ENCODE measurements at regions not wholly inside any gene's neighbourhood (a gene's known extent, or its start where the extent isn't known, plus 50 kb on each side); places are given as distances from the start of the nearest gene placed in this dataset.

DNA sequence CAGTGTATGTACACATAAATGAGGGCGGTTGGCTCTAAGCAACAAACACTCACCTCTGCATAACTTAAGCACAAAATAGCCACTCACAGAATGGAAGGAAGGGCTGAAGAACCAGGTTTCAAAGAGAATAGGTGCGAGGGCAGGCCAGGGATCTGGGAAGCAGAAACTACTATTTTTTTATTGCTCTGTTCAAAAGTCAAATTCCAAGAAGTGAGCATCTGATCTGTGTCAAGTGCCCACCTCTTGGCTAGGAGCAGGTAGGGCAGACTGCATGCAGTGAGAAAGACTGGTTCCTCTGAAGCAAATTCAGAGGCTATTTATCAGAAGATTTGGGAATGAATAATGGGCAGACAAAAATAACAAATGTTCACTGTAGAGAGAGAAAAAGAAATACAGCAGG lies 336.4 kb upstream of the CTNNB1 start:
- POLR2A ChIA-PET: no interaction called here
- CTCF ChIA-PET: no interaction called here

DNA sequence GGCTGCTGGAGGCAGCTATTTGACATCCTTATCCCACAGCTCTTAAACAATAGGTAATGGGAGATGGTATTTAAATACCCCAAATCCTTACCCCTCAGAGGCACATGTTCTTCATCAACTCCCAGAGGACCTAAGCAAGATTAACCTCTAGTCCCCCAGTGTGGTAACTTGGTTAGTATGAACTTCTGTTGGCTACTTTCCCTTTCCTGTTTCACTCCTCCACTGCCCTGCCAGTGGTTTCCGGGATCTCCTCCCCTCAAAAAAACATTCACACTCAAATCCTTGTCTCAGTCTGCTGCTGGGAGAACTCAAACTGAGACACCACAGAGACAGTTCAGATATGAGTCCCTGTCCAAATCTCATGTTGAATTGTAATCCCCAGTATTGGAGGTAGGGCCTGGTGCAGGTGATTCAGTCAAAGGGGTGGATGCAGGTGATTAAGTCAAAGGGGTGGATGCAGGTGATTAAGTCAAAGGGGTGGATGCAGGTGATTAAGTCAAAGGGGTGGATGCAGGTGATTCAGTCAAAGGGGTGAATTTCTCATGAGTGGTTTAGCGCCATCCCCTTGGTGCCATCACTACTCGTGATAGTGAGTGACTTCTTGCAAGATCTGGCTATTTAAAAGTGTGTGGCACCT lies 335.0 kb upstream of the CTNNB1 start:
- no peak for TF ChIP-seq HDGF (IDR thresholded peaks at IDR 0.05; ENCODE audit: borderline replicate concordance)
- no peak for TF ChIP-seq NFRKB (IDR thresholded peaks at IDR 0.05)
- no peak for TF ChIP-seq FOXK2 (IDR thresholded peaks at IDR 0.05)
- no peak for TF ChIP-seq FOXM1 (IDR thresholded peaks at IDR 0.05; ENCODE audit: borderline replicate concordance)
- no peak for TF ChIP-seq SP1 (IDR thresholded peaks at IDR 0.05)
- TF ChIP-seq SUZ12 (IDR thresholded peaks at IDR 0.05): no peak
- TF ChIP-seq L3MBTL2 (conservative IDR thresholded peaks at IDR 0.05): no peak
- no peak for DNase-seq (ENCODE audit: extremely low spot score)
- ChIA-PET POLR2A (no interaction called here), CTCF (no interaction called here)

More for the DNA sequence above, 336.4 kb upstream of the CTNNB1 start:
- TF ChIP-seq FOXK2 (IDR thresholded peaks at IDR 0.05) (no peak), FOXM1 (IDR thresholded peaks at IDR 0.05; ENCODE audit: borderline replicate concordance) (no peak), LEF1 (IDR thresholded peaks at IDR 0.05; ENCODE audit: borderline replicate concordance) (no peak), BHLHE40 (IDR thresholded peaks at IDR 0.05; ENCODE audit: borderline replicate concordance) (no peak), SP1 (IDR thresholded peaks at IDR 0.05) (no peak), FOXA1 (IDR thresholded peaks at IDR 0.05) (no peak), L3MBTL2 (conservative IDR thresholded peaks at IDR 0.05) (no peak), SUZ12 (IDR thresholded peaks at IDR 0.05) (no peak), ELF4 (IDR thresholded peaks at IDR 0.05) (no peak)
- no peak for DNase-seq (ENCODE audit: extremely low spot score)

DNA sequence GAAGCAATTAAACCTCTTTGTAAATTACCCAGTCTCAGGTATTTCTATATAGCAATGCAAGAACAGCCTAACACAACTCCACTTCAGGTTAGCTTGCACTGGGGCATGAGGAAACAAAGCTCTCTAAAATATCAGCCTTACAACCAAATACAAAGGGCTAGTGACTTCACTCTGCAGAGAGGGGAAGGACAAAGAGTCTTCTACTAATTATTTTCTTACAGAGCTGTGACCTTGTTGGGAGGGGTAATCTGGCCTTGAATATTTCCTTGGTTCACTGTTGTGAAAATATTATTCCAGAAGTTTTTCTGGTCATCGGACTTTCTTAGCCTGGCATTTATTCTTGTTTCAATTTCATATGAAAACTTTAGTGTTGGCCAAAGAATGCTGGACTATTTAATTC lies 334.4 kb upstream of the CTNNB1 start:
- no peak for DNase-seq (ENCODE audit: extremely low spot score)
- TF ChIP-seq FOXA1 (IDR thresholded peaks at IDR 0.05) (no peak), LEF1 (IDR thresholded peaks at IDR 0.05; ENCODE audit: borderline replicate concordance) (no peak), ARNT (IDR thresholded peaks at IDR 0.05) (no peak), ELF4 (IDR thresholded peaks at IDR 0.05) (no peak), L3MBTL2 (conservative IDR thresholded peaks at IDR 0.05) (no peak), NFRKB (IDR thresholded peaks at IDR 0.05) (no peak), ZNF384 (IDR thresholded peaks at IDR 0.05) (no peak), BHLHE40 (IDR thresholded peaks at IDR 0.05; ENCODE audit: borderline replicate concordance) (no peak), HDGF (IDR thresholded peaks at IDR 0.05; ENCODE audit: borderline replicate concordance) (no peak), SP1 (IDR thresholded peaks at IDR 0.05) (no peak), CTBP1 (IDR thresholded peaks at IDR 0.05; ENCODE audit: borderline replicate concordance) (no peak), FOXM1 (IDR thresholded peaks at IDR 0.05; ENCODE audit: borderline replicate concordance) (no peak)
- POLR2A ChIA-PET: no interaction called here
- CTCF ChIA-PET: no interaction called here

DNA sequence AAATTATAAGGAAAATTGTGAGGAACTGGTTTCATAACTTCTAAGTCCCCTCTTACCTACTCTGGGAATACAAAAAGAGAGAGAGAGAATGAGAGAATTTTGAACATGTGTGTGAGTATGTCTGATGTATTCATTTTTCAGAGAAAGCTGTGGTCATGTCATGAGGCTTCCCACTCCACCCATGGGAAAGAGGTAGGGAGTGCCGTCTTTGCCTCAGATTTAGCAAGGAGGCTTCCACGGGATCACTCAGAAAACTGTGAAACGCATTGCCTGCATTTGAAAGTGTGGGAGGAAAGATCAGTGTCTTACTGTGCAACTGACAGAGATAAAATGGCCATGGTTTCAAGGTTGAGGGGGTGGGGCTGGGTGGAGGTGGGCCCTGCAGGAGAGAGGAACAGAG lies 331.5 kb upstream of the CTNNB1 start:
- TF ChIP-seq FOXA1 (IDR thresholded peaks at IDR 0.05): no peak
- no peak for TF ChIP-seq HDGF (IDR thresholded peaks at IDR 0.05; ENCODE audit: borderline replicate concordance)
- TF ChIP-seq SUZ12 (IDR thresholded peaks at IDR 0.05): no peak
- TF ChIP-seq LEF1 (IDR thresholded peaks at IDR 0.05; ENCODE audit: borderline replicate concordance): no peak
- TF ChIP-seq FOXK2 (IDR thresholded peaks at IDR 0.05): no peak
- no peak for TF ChIP-seq FOXM1 (IDR thresholded peaks at IDR 0.05; ENCODE audit: borderline replicate concordance)
- no peak for TF ChIP-seq CTBP1 (IDR thresholded peaks at IDR 0.05; ENCODE audit: borderline replicate concordance)
- no peak for TF ChIP-seq BHLHE40 (IDR thresholded peaks at IDR 0.05; ENCODE audit: borderline replicate concordance)
- TF ChIP-seq TARDBP (IDR thresholded peaks at IDR 0.05): no peak
- TF ChIP-seq, protein P1, sequence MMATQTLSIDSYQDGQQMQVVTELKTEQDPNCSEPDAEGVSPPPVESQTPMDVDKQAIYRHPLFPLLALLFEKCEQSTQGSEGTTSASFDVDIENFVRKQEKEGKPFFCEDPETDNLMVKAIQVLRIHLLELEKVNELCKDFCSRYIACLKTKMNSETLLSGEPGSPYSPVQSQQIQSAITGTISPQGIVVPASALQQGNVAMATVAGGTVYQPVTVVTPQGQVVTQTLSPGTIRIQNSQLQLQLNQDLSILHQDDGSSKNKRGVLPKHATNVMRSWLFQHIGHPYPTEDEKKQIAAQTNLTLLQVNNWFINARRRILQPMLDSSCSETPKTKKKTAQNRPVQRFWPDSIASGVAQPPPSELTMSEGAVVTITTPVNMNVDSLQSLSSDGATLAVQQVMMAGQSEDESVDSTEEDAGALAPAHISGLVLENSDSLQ (IDR thresholded peaks at IDR 0.05): no peak
- no peak for TF ChIP-seq L3MBTL2 (conservative IDR thresholded peaks at IDR 0.05)
- no peak for TF ChIP-seq ARNT (IDR thresholded peaks at IDR 0.05)
- TF ChIP-seq NFRKB (IDR thresholded peaks at IDR 0.05): no peak
- TF ChIP-seq ELF4 (IDR thresholded peaks at IDR 0.05): no peak
- no peak for TF ChIP-seq SP1 (IDR thresholded peaks at IDR 0.05)
- no peak for TF ChIP-seq ZNF384 (IDR thresholded peaks at IDR 0.05)
- CTCF ChIA-PET: no interaction called here
- POLR2A ChIA-PET: no interaction called here
- no peak for DNase-seq (ENCODE audit: extremely low spot score)

DNA sequence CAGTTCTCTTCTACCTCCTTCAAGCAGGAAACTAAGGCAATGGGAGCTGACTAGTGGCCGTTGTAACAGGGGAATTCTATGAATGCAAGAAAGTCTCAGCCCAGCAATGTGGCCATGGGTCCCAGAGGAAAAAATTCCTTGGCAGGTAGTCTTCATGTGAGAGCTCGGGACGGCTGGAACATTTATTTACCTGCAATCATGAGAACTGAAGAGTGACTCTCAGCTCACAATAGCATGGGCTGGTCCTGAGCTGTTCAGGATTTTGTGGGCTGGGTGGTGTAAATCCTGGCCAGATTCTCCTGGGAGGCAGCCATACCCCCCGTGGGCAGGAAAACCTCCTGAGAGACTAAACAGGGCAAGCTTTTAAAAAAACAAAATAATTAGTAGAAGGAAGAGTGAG lies 330.3 kb upstream of the CTNNB1 start:
- DNase-seq (ENCODE audit: extremely low spot score): no peak
- CTCF ChIA-PET: no interaction called here
- TF ChIP-seq BHLHE40 (IDR thresholded peaks at IDR 0.05; ENCODE audit: borderline replicate concordance): no peak
- no peak for TF ChIP-seq ARNT (IDR thresholded peaks at IDR 0.05)
- no peak for TF ChIP-seq HDGF (IDR thresholded peaks at IDR 0.05; ENCODE audit: borderline replicate concordance)
- no peak for TF ChIP-seq FOXA1 (IDR thresholded peaks at IDR 0.05)
- no peak for TF ChIP-seq NFRKB (IDR thresholded peaks at IDR 0.05)
- TF ChIP-seq ELF4 (IDR thresholded peaks at IDR 0.05): no peak
- TF ChIP-seq, protein P1 (IDR thresholded peaks at IDR 0.05): no peak
- no peak for TF ChIP-seq CTBP1 (IDR thresholded peaks at IDR 0.05; ENCODE audit: borderline replicate concordance)
- TF ChIP-seq SP1 (IDR thresholded peaks at IDR 0.05): no peak
- TF ChIP-seq FOXM1 (IDR thresholded peaks at IDR 0.05; ENCODE audit: borderline replicate concordance): no peak
- TF ChIP-seq TARDBP (IDR thresholded peaks at IDR 0.05): no peak
- TF ChIP-seq FOXK2 (IDR thresholded peaks at IDR 0.05): no peak
- no peak for TF ChIP-seq SUZ12 (IDR thresholded peaks at IDR 0.05)
- TF ChIP-seq LEF1 (IDR thresholded peaks at IDR 0.05; ENCODE audit: borderline replicate concordance): no peak
- no peak for TF ChIP-seq L3MBTL2 (conservative IDR thresholded peaks at IDR 0.05)
- no peak for TF ChIP-seq ZNF384 (IDR thresholded peaks at IDR 0.05)
- POLR2A ChIA-PET: no interaction called here

DNA sequence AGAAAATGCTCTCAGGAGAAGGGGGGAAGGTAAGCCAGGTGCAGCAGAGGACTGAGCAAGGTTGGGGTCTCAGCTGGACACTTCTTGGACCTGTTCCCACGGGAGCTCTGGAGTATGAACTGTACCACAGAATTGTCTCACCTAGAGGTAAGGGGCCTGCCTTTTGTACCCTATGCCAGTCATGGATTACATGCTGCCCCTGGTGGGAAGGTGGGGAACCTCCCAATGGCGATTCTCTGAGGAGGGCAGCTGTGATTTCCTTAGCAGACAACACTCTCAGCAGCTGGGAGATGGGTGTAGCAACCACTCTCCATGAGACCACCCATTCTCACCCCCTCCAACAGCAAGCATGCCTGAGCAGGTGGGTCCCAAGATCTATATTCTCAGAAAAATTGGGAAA lies 329.4 kb upstream of the CTNNB1 start:
- no peak for TF ChIP-seq BHLHE40 (IDR thresholded peaks at IDR 0.05; ENCODE audit: borderline replicate concordance)
- no peak for TF ChIP-seq CTBP1 (IDR thresholded peaks at IDR 0.05; ENCODE audit: borderline replicate concordance)
- ChIA-PET CTCF (no interaction called here), POLR2A (no interaction called here)
- DNase-seq (ENCODE audit: extremely low spot score): no peak

DNA sequence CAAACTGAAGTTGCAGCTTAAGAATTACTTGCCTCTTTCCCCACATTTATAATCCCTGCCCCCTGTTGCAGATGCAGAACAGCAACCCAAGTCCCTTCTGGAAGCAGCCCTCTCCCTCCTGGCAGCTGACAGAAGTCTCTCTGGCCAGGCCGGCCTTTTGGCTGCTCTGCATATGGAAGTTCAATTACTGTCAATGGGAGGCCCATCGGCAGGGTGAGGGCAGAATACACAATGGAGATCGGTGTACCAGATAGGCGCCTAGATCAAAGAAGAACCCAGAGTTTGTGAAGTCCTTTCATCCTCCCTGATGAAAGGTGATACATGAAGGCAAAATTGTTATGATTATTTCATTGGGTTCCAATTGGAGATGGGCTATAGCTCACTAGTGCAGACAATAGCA lies 327.9 kb upstream of the CTNNB1 start:
- ChIA-PET CTCF (no interaction called here), POLR2A (no interaction called here)
- TF ChIP-seq ELF4 (IDR thresholded peaks at IDR 0.05) (no peak), ZNF384 (IDR thresholded peaks at IDR 0.05) (no peak), FOXA1 (IDR thresholded peaks at IDR 0.05) (no peak), NFRKB (IDR thresholded peaks at IDR 0.05) (no peak)
- DNase-seq (ENCODE audit: extremely low spot score): no peak
